HT1080 (cell line): ENCODE measurements at regions not wholly inside any gene's neighbourhood (a gene's known extent, or its start where the extent isn't known, plus 50 kb on each side); places are given as distances from the start of the nearest gene placed in this dataset.
"Not testable (repeated sequence)": the region's sequence is repeated elsewhere in the genome, so short reads cannot be mapped to it uniquely, and the experiment has no call there.

Source experiments
- DNase-seq: peaks from one replicate; pipeline ENCODE4 v3.0.0-alpha.2; 2015; ENCODE audit warnings: low read depth

- no peak for DNase-seq
These were observed 253.5 kb downstream of the ACKR3 start for GRCh38 chr2:236823041-236823629.

DNA sequence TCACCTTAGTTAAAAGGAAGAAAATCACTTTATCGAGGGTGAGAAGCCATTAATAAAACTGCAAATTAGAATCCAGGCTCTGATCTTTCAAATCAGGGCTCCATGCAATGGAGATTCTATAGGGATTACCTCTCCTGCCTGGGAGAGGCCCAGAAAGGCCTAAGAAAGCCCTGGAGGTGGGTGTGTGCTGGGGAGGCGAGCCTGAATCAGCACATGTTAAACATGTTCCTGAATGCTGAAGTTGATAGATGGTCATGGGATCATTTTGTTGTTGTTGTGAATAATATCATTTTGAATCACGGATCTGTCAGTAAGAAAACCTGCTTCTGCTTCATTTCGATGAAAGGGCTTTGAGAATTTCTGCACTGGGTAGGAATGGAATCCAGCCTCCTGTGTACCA, 254.3 kb downstream of the ACKR3 start:
- no peak for DNase-seq

GRCh38 chr2:236824836-236825235, 255.2 kb downstream of the ACKR3 start:
- no peak for DNase-seq

GRCh38 chr2:236825989-236826510, 256.4 kb downstream of the ACKR3 start:
- no peak for DNase-seq

- DNase-seq: no peak
These were observed 257.1 kb downstream of the ACKR3 start for GRCh38 chr2:236826606-236827156.

DNA sequence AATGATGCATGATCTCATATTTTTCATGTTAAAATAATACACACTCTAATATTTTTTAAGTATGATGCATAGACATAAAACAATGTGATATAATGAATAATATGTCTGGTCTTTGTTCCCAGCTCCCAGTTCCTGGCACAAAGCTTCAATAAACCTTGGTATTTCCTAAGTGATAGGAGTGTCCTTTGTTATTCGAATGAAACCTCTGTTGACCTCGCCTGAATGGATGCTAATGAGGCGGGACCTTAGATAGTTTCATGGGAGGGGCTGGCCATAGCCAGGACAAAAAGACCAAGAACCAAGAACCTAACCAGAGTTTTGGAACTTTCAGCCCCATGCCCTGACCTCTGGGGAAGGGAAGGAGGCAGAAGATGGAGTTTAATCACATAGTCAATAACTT, 257.7 kb upstream of the COPS8 start:
- no peak for DNase-seq

- DNase-seq: no peak
These were observed 256.9 kb upstream of the COPS8 start for GRCh38 chr2:236828820-236829219.

GRCh38 chr2:236830926-236831325, 254.8 kb upstream of the COPS8 start:
- no peak for DNase-seq

- DNase-seq: no peak
These were observed 254.0 kb upstream of the COPS8 start for GRCh38 chr2:236831698-236832097.

DNA sequence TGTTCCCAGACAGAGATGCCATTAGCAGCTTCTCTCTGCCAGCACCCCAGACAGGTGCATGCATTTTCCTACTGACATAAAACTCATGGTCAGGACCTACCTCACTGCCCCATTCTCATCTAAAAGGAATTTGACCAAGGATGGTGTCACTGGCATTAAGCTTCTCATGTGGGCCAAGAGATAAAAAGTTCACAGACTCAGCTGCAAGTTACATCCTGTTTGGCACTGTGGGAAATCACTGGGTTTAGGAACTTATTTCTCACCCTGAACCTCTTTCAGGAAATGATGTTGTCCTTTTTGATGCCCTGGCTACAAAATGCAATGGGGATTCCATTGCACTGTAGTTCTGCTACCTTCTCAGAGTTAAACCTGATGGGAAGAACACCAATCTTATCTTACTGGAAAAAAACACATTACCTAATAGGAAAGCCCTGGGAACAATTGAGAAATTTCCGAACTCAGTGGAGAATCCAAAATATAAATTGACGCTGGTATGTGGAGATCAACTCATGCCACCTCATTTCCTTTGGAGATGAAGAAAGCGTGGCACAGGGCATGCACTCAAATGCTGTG, 252.1 kb upstream of the COPS8 start:
- peak; percentile 71 for DNase-seq

GRCh38 chr2:236834284-236834683, 251.4 kb upstream of the COPS8 start:
- DNase-seq: no peak

GRCh38 chr2:236835307-236836024, 250.2 kb upstream of the COPS8 start:
- DNase-seq: no peak

GRCh38 chr2:236836028-236836427, 249.7 kb upstream of the COPS8 start:
- not testable (repeated sequence) for DNase-seq

- no peak for DNase-seq
These were observed 245.5 kb upstream of the COPS8 start for GRCh38 chr2:236840215-236840614.

GRCh38 chr2:236840857-236841256, 244.8 kb upstream of the COPS8 start:
- no peak for DNase-seq

DNA sequence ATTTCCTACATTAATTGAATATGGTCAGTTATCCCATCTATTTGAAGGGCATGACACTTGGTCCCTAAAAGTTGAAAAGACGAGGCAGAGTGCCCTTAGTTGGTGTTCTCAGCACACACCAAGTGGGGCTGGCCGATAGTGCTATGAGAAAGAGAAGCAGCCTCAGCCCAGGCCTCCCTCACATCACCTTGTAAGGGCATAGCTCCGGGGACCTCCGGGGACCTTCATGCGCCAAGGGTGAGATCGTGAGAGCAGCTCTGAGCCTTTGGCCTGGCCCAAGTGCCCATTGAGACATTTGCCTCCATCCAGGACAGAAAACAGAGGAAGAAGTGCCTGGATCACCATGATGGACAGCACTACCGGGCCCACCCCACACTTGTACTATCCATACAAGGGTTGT, 244.3 kb upstream of the COPS8 start:
- DNase-seq: no peak

- no peak for DNase-seq
These were observed 242.3 kb upstream of the COPS8 start for GRCh38 chr2:236843161-236843968.

GRCh38 chr2:236844711-236845110, 241.0 kb upstream of the COPS8 start:
- peak; percentile 26 for DNase-seq

DNA sequence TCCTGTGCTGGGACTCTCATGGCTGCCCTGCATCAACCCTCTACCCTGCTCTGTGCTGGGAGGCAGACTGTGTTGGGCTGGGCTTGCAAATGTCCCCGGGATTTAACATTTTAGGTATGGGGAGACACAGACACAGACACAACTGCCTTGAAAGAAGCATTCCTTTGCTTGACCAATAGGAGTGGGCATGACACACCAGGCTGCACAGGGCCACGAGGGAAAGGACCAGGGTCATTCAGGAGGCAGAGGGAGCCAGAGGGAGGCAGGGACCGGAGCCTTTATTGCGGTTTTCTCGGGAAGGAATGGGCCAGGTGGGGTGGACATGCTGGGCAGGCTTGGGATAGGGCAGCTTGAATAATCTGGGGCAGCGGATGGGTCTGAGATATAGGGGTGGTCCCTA, 238.7 kb upstream of the COPS8 start:
- DNase-seq: no peak

DNA sequence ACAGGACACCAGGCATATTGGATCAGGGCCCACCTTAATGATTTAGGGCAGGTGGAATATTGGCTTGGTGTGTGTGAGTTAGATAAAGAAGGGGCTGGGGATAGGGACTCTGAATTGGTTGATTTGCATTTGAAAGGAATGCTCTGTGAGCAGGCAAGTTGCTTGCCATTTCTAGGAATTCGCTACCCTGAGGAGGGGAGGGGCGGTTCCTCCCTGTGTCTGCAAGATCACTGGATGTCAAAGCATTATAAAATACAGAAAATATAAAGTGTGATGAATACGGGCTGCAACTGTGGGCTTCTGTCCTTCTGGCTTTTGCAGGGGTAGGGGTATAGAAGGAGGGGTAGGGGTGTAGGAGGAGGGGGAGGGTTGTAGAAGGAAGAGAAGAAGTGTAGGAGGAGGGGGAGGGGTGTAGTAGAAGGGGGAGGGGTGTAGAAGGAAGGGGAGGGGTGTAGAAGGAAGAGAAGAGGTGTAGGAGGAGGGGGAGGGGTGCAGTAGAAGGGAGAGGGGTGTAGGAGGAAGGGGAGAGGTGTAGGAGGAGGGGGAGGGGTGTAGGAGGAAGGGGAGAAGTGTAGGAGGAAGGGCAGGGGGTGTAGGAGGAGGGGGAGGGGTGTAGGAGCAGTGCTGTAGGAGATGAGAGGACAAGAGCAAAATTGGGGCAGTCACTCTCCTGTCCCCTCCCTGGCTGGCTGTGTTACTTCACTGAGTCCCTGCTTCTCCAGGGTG, 238.0 kb upstream of the COPS8 start:
- DNase-seq: no peak

- DNase-seq: no peak
These were observed 237.2 kb upstream of the COPS8 start for GRCh38 chr2:236848501-236848900.
